SU-DHL-6 (cell line): ENCODE measurements at regions not wholly inside any gene's neighbourhood (a gene's known extent, or its start where the extent isn't known, plus 50 kb on each side); places are given as distances from the start of the nearest gene placed in this dataset.
"Not testable (repeated sequence)": the region's sequence is repeated elsewhere in the genome, so short reads cannot be mapped to it uniquely, and the experiment has no call there.

Experiments used
- H2AFZ ChIP-seq: fragments of 200-600 bp; sonication (generic); 2 replicates; pipeline ENCODE4 v1.6.1; 2014; ENCODE audit warnings: low read depth, mild to moderate bottlenecking, moderate library complexity, mixed read lengths, antibody characterized with exemption, low read length; ENCODE audit not compliant: severe bottlenecking
- H3F3A ChIP-seq: fragments of 200-600 bp; shearing (Covaris generic); 2 replicates; pipeline ENCODE4 v1.6.0; 2016; ENCODE audit warnings: antibody characterized with exemption, mild to moderate bottlenecking; ENCODE audit not compliant: insufficient read depth
- H3K27ac ChIP-seq: fragments of 200-600 bp; sonication (generic); 2 replicates; pipeline ENCODE4 v1.5.1; 2016; ENCODE audit warnings: low read depth, mild to moderate bottlenecking, low read length, moderate library complexity, mixed read lengths
- H3K27me3 ChIP-seq: fragments of 200-600 bp; sonication (generic), shearing (Covaris generic); 2 replicates; pipeline ENCODE4 v1.6.0; 2014; ENCODE audit warnings: mild to moderate bottlenecking, low read length
- H3K36me3 ChIP-seq: fragments of 200-600 bp; sonication (generic); 2 replicates; pipeline ENCODE4 v1.6.1; 2014; ENCODE audit warnings: mild to moderate bottlenecking, low read length, mixed read lengths
- H3K4me2 ChIP-seq: fragments of 300-600, 200-600 bp; shearing (Covaris generic), sonication (generic); 2 replicates; pipeline ENCODE4 v1.6.0; 2014; ENCODE audit warnings: low read length, low read depth, mild to moderate bottlenecking; ENCODE audit not compliant: poor library complexity, severe bottlenecking
- H3K4me3 ChIP-seq: fragments of 200-600 bp; sonication (generic); 2 replicates; pipeline ENCODE4 v1.5.1; 2014; ENCODE audit warnings: antibody characterized with exemption, low read length, mild to moderate bottlenecking, mixed read lengths; ENCODE audit not compliant: insufficient read depth, poor library complexity, severe bottlenecking
- H3K79me2 ChIP-seq: fragments of 200-600 bp; sonication (generic); 2 replicates; pipeline ENCODE4 v1.6.1; 2014; ENCODE audit warnings: mild to moderate bottlenecking, low read length, moderate library complexity; ENCODE audit not compliant: insufficient read depth
- H3K9ac ChIP-seq: fragments of 200-600 bp; sonication (generic); 2 replicates; pipeline ENCODE4 v1.7.0; 2014; ENCODE audit warnings: mild to moderate bottlenecking, low read length
- H3K9me2 ChIP-seq: fragments of 200-600 bp; sonication (generic); replicated peaks from 2 replicates; pipeline ENCODE4 v1.6.1; 2014; ENCODE audit warnings: low read length; ENCODE audit not compliant: insufficient read depth
- H3K9me3 ChIP-seq: fragments of 200-600 bp; sonication (generic); 2 replicates; pipeline ENCODE4 v1.6.1; 2014; ENCODE audit warnings: low read length, mixed read lengths; ENCODE audit not compliant: insufficient read depth
- H4K20me1 ChIP-seq: fragments of 200-600 bp; sonication (generic); 2 replicates; pipeline ENCODE4 v1.6.1; 2014; ENCODE audit warnings: low read depth, mild to moderate bottlenecking, antibody characterized with exemption, low read length, moderate library complexity, mixed read lengths
- EZH2phosphoT487 ChIP-seq: fragments of 200-600 bp; sonication (generic), shearing (Covaris generic); conservative IDR thresholded peaks from 2 replicates; pipeline ENCODE4 v1.6.1; 2018; ENCODE audit warnings: mild to moderate bottlenecking, antibody characterized with exemption, low read length, moderate library complexity, mixed read lengths
- TF ChIP-seq, protein P1 (sequence below): fragments of 200-600 bp; sonication (generic); IDR thresholded peaks from one replicate; pipeline ENCODE4 v1.5.1; 2017; ENCODE audit warnings: antibody characterized with exemption, mild to moderate bottlenecking, low read length, moderate library complexity; ENCODE audit not compliant: insufficient read depth, poor library complexity, severe bottlenecking

DNA sequence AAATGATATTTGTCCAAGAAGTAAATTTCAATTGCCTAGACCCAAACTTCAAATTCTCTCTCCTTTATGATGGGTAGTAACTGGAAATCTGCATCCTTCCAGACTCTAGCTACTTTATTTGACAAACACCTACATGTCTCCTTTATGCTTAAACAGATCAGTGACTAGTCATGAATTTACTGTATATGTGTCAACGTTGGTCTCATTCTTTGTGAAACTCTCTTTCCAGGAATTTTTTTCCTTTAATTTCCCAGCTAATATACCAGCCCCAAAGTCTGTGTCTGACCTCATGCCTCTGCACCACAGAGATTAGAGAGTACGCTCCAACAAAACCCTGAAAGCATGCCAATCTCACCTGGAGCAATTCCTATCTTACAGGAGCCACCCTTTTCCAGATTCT, 811.2 kb upstream of the NCAM2 start:
- Histone ChIP-seq H3K27me3 (no peaks in the 10 kb centered on the region), H3K4me2 (no peak overlapping the region), H3F3A (no peaks in the 10 kb centered on the region), H2AFZ (no peak overlapping the region), H3K4me3 (no peak overlapping the region), H3K27ac (no peak overlapping the region), H3K79me2 (no peaks in the 10 kb centered on the region), H3K36me3 (no peaks in the 10 kb centered on the region), H3K9me3 (peaks cover 7% of the 10 kb centered on the region; the same call in 1 of the 2 replicates), H3K9ac (no peak overlapping the region), H4K20me1 (no peaks in the 10 kb centered on the region), H3K9me2 (no peaks in the 10 kb centered on the region)
- no peak for TF ChIP-seq EZH2phosphoT487
- TF ChIP-seq, protein P1, sequence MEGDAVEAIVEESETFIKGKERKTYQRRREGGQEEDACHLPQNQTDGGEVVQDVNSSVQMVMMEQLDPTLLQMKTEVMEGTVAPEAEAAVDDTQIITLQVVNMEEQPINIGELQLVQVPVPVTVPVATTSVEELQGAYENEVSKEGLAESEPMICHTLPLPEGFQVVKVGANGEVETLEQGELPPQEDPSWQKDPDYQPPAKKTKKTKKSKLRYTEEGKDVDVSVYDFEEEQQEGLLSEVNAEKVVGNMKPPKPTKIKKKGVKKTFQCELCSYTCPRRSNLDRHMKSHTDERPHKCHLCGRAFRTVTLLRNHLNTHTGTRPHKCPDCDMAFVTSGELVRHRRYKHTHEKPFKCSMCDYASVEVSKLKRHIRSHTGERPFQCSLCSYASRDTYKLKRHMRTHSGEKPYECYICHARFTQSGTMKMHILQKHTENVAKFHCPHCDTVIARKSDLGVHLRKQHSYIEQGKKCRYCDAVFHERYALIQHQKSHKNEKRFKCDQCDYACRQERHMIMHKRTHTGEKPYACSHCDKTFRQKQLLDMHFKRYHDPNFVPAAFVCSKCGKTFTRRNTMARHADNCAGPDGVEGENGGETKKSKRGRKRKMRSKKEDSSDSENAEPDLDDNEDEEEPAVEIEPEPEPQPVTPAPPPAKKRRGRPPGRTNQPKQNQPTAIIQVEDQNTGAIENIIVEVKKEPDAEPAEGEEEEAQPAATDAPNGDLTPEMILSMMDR, result no peak

DNA sequence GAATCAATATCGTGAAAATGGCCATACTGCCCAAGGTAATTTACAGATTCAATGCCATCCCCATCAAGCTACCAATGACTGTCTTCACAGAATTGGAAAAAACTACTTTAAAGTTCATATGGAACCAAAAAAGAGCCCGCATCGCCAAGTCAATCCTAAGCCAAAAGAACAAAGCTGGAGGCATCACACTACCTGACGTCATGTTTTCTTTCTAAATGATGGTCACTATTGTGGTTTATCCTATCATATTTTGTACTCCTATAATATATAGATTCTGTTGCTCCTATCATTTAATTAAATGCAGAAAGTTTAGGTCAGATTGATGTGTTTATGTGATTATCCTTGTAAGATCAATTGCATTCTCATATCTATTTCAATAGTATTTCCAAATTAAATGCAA, 796.9 kb upstream of the NCAM2 start:
- H3K4me2 ChIP-seq, H2AFZ ChIP-seq, H3F3A ChIP-seq: not testable (repeated sequence)

DNA sequence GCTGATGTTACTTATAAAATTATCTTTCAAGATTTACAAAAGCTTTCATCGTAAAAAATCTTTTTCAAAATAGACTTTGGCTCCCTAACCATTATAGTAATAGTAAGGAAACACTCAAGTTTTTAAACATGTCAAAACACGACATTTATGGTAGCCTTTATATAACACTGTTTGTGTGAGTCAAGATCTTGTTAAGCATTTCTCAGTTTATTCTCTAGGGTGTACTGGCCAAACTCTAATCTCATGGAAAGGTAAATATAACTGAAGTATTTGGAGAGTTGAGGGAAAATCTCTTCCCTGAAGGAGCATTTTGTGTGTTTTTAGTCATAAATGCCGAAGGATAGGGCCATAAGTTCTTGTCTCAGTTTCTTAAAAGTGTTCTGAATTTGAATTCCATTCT, 790.9 kb upstream of the NCAM2 start:
- Histone ChIP-seq H3K9ac (no peak overlapping the region), H3K79me2 (no peaks in the 10 kb centered on the region), H3K27ac (no peak overlapping the region), H3F3A (no peaks in the 10 kb centered on the region), H2AFZ (peak overlapping the region; percentile 38), H4K20me1 (no peaks in the 10 kb centered on the region), H3K4me3 (no peak overlapping the region), H3K27me3 (no peaks in the 10 kb centered on the region), H3K9me2 (no peaks in the 10 kb centered on the region), H3K9me3 (no peaks in the 10 kb centered on the region), H3K4me2 (no peak overlapping the region), H3K36me3 (no peaks in the 10 kb centered on the region)
- no peak for TF ChIP-seq EZH2phosphoT487
- TF ChIP-seq, protein P1, result no peak

More for the DNA sequence above, 796.9 kb upstream of the NCAM2 start:
- H3K79me2 ChIP-seq, H3K36me3 ChIP-seq, H3K9ac ChIP-seq, H4K20me1 ChIP-seq, H3K9me3 ChIP-seq, H3K4me3 ChIP-seq, H3K27me3 ChIP-seq, H3K27ac ChIP-seq, H3K9me2 ChIP-seq: not testable (repeated sequence)

DNA sequence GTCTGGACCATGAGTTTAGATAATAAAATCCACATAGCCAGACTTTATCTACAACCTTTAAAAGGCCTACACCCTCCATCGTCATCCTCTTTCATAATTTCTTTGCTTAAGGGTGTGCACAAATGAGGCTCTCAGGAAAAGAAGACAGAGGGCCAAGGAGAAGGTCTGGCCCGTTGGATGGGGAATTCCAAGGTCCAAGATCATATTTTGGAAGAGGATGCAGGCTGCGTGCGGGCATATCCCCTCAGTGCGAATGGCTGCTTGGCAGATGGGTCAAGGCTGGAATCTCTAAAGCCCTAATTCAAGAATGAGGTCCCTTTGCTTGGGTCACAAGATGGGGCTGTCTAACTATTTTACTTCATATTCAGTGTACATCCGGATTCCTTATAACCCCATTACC, 782.2 kb upstream of the NCAM2 start:
- H3K36me3 ChIP-seq, result no peaks in the 10 kb centered on the region
- TF ChIP-seq, protein P1, result no peak
- TF ChIP-seq EZH2phosphoT487, result no peak
- H2AFZ ChIP-seq, result no peak overlapping the region
- no peaks in the 10 kb centered on the region for H3K9me2 ChIP-seq
- H3K27me3 ChIP-seq, result no peaks in the 10 kb centered on the region
- no peaks in the 10 kb centered on the region for H3F3A ChIP-seq
- no peak overlapping the region for H3K9ac ChIP-seq
- no peaks in the 10 kb centered on the region for H3K79me2 ChIP-seq
- H3K4me2 ChIP-seq, result no peak overlapping the region
- no peak overlapping the region for H3K4me3 ChIP-seq
- no peaks in the 10 kb centered on the region for H4K20me1 ChIP-seq
- no peak overlapping the region for H3K27ac ChIP-seq
- 0 out of 2 replicates have a peak, but pooled peaks cover 8% of the 10 kb centered on the region for H3K9me3 ChIP-seq
